AG04450 (cell line): ENCODE measurements at regions not wholly inside any gene's neighbourhood (a gene's known extent, or its start where the extent isn't known, plus 50 kb on each side); places are given as distances from the start of the nearest gene placed in this dataset.
A peak's percentile ranks its signal among the peaks of the same experiment; 100 is the strongest.

Experiments
- CTCF ChIA-PET: fragments of 300-600, 350-600 bp; formaldehyde crosslinking; extraction: SDS; loops from one replicate; lab custom pipeline; 2022; ENCODE audit warnings: antibody characterized with exemption, inconsistent platforms; lab: Charles Lee
- POLR2A ChIA-PET: fragments of 350-600 bp; formaldehyde crosslinking; extraction: SDS; loops from one replicate; lab custom pipeline; 2021; ENCODE audit warnings: antibody characterized with exemption, inconsistent platforms; lab: Yijun Ruan, JAX
- DNase-seq: peaks from one replicate; pipeline ENCODE4 v3.0.0-alpha.2; 2011; ENCODE audit warnings: low read depth, low spot score
- H3K27ac ChIP-seq: one replicate; pipeline ENCODE4 v1.5.1; 2012; ENCODE audit warnings: low read depth, low read length, control low read depth
- H3K27me3 ChIP-seq: one replicate; pipeline ENCODE4 v1.6.0; 2012; ENCODE audit warnings: low read length; ENCODE audit not compliant: control insufficient read depth, insufficient read depth
- H3K4me3 ChIP-seq: 2 replicates; pipeline ENCODE4 v1.5.1; 2011; ENCODE audit warnings: mild to moderate bottlenecking, low read depth, low read length, control low read depth
- H3K9me3 ChIP-seq: 2 replicates; pipeline ENCODE4 v1.5.1; 2012; ENCODE audit warnings: low read length; ENCODE audit not compliant: control insufficient read depth, insufficient read depth
- CTCF ChIP-seq: IDR thresholded peaks from 2 replicates; pipeline ENCODE4 v1.5.1; 2011; ENCODE audit warnings: low read depth, low read length, control low read depth, inconsistent platforms

- no peaks in the 10 kb centered on the region for H3K27me3 ChIP-seq
- CTCF ChIA-PET: interaction anchor here (1.0 kb wide), 1 partner anchor 10 kb away, joined by 3 read pairs; no protein-coding TSS in a partner anchor
- H3K27ac ChIP-seq: peak overlapping the region; percentile 98
- H3K9me3 ChIP-seq: peaks cover 3% of the 10 kb centered on the region
- DNase-seq: no peak
- POLR2A ChIA-PET: interaction anchor here (0.6 to 4.7 kb wide), 10 partner anchors 12 to 1606 kb away, joined by 4 to 69 read pairs (median 4); a partner anchor contains a TSS
- no peak for TF ChIP-seq CTCF
- H3K4me3 ChIP-seq: peak overlapping the region; percentile 99
Observed at GRCh38 chr6:26284537-26285142, 80.4 kb upstream of the BTN3A2 start.

- H3K4me3 ChIP-seq: peak overlapping the region; percentile 99
- POLR2A ChIA-PET: interaction anchor here (1.1 to 4.7 kb wide), 7 partner anchors 13 to 862 kb away, joined by 4 to 69 read pairs (median 5); a partner anchor contains a TSS
- DNase-seq: peak; percentile 97
- no peak for TF ChIP-seq CTCF
- H3K27me3 ChIP-seq: no peaks in the 10 kb centered on the region
- CTCF ChIA-PET: interaction anchor here (1.0 kb wide), 1 partner anchor 11 kb away, joined by 3 read pairs; no protein-coding TSS in a partner anchor
- H3K9me3 ChIP-seq: peaks cover 3% of the 10 kb centered on the region
- H3K27ac ChIP-seq: peak overlapping the region; percentile 98
Observed at GRCh38 chr6:26285143-26286134, 79.6 kb upstream of the BTN3A2 start.

- DNase-seq: no peak
- ChIA-PET CTCF (interaction anchor here (0.6 kb wide), 1 partner anchor 11 kb away, joined by 3 read pairs; no protein-coding TSS in a partner anchor), POLR2A (interaction anchor here (1.1 to 4.7 kb wide), 3 partner anchors 14 to 861 kb away, joined by 5 to 69 read pairs (median 17); a partner anchor contains a TSS)
- peak overlapping the region; percentile 98 for H3K27ac ChIP-seq
- peaks cover 3% of the 10 kb centered on the region for H3K9me3 ChIP-seq
- H3K27me3 ChIP-seq: no peaks in the 10 kb centered on the region
- no peak for TF ChIP-seq CTCF
- H3K4me3 ChIP-seq: peak overlapping the region; percentile 99
Observed at GRCh38 chr6:26286168-26286877, 78.7 kb upstream of the BTN3A2 start.

GRCh38 chr6:26288155-26288554 is 76.8 kb upstream of the BTN3A2 start:
- no peak for DNase-seq
- H3K4me3 ChIP-seq: no peak overlapping the region
- H3K27me3 ChIP-seq: no peaks in the 10 kb centered on the region
- ChIA-PET CTCF (no interaction called here), POLR2A (no interaction called here)
- no peak for TF ChIP-seq CTCF
- H3K27ac ChIP-seq: no peak overlapping the region
- H3K9me3 ChIP-seq: peaks cover 3% of the 10 kb centered on the region
